ENCODE measurements at regions not wholly inside any gene's neighbourhood (a gene's known extent, or its start where the extent isn't known, plus 50 kb on each side); places are given as distances from the start of the nearest gene placed in this dataset.

DNA sequence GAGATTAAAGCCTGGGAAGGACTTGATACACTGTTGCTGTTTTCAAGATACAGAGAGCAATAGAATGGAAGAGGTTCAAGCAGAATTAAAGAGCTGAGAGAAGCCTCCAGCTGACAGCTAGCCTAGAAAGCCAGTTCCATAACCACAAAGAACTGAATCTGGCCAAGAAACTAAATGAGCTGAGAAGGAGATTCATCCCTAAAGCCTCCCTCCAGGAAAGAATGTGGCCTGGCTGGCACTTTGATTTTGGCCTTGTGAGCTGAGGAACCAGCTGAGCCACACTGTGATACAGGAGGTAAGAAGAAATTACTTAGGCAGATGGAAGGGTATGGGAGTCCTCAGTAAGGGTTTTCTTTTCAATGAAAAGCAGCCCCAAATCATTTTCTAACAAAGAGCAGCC lies 324.1 kb downstream of the PHF14 start:
- TF ChIP-seq POLR2AphosphoS5 (IDR thresholded peaks at IDR 0.05) (no peak), CTCF (IDR thresholded peaks at IDR 0.05) (no peak)
